ENCODE measurements at regions not wholly inside any gene's neighbourhood (a gene's known extent, or its start where the extent isn't known, plus 50 kb on each side); places are given as distances from the start of the nearest gene placed in this dataset.

GRCh38 chr3:72601983-72602750, 246.1 kb downstream of the SHQ1 start:
- TF ChIP-seq CTCF (IDR thresholded peaks at IDR 0.05; ENCODE audit: low read length), result no peak
- TF ChIP-seq EZH2 (optimal IDR thresholded peaks at IDR 0.05; ENCODE audit: low read depth, low read length), result no peak
- no peak for TF ChIP-seq EZH2phosphoT487 (IDR thresholded peaks at IDR 0.05; ENCODE audit: low read length)
